ENCODE measurements at regions not wholly inside any gene's neighbourhood (a gene's known extent, or its start where the extent isn't known, plus 50 kb on each side); places are given as distances from the start of the nearest gene placed in this dataset.

DNA sequence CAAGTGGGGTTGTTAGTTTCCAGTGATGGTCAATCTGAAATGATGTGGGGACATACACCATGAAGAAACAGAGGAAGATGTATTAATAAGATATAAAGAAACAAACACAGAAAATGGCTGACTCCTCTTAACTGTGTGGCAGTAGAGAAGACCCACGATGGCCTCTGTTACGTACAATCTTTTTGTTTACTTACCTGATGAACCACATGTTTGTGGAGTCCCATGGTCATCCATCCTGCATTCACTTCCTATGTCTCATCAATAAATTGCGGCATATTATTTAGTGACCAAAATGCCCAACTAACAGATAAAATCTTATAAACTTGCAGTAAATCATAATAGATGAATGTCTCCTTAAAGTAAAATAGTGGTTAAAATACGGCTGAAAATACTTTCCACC is 740.1 kb upstream of the LINC00305 start:
- TF ChIP-seq, protein P1, sequence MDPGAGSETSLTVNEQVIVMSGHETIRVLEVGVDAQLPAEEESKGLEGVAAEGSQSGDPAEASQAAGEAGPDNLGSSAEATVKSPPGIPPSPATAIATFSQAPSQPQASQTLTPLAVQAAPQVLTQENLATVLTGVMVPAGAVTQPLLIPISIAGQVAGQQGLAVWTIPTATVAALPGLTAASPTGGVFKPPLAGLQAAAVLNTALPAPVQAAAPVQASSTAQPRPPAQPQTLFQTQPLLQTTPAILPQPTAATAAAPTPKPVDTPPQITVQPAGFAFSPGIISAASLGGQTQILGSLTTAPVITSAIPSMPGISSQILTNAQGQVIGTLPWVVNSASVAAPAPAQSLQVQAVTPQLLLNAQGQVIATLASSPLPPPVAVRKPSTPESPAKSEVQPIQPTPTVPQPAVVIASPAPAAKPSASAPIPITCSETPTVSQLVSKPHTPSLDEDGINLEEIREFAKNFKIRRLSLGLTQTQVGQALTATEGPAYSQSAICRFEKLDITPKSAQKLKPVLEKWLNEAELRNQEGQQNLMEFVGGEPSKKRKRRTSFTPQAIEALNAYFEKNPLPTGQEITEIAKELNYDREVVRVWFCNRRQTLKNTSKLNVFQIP (CRISPR knock-in tag; IDR thresholded peaks at IDR 0.05; ENCODE audit: borderline replicate concordance, low read depth) = no peak
- no peak for TF ChIP-seq ZNF70 (CRISPR knock-in tag; IDR thresholded peaks at IDR 0.05)
- TF ChIP-seq PPARA (CRISPR knock-in tag; IDR thresholded peaks at IDR 0.05; ENCODE audit: borderline replicate concordance) = no peak
- TF ChIP-seq ISL1 (CRISPR knock-in tag; IDR thresholded peaks at IDR 0.05) = no peak
- TF ChIP-seq, protein P2, sequence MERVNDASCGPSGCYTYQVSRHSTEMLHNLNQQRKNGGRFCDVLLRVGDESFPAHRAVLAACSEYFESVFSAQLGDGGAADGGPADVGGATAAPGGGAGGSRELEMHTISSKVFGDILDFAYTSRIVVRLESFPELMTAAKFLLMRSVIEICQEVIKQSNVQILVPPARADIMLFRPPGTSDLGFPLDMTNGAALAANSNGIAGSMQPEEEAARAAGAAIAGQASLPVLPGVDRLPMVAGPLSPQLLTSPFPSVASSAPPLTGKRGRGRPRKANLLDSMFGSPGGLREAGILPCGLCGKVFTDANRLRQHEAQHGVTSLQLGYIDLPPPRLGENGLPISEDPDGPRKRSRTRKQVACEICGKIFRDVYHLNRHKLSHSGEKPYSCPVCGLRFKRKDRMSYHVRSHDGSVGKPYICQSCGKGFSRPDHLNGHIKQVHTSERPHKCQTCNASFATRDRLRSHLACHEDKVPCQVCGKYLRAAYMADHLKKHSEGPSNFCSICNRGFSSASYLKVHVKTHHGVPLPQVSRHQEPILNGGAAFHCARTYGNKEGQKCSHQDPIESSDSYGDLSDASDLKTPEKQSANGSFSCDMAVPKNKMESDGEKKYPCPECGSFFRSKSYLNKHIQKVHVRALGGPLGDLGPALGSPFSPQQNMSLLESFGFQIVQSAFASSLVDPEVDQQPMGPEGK (CRISPR knock-in tag; IDR thresholded peaks at IDR 0.05; ENCODE audit: borderline replicate concordance) = no peak
- TF ChIP-seq TCF4 (CRISPR knock-in tag; IDR thresholded peaks at IDR 0.05; ENCODE audit: borderline replicate concordance) = no peak
- TF ChIP-seq ARNTL (CRISPR knock-in tag; IDR thresholded peaks at IDR 0.05; ENCODE audit: borderline replicate concordance, low read depth) = no peak
- TF ChIP-seq, protein P3, sequence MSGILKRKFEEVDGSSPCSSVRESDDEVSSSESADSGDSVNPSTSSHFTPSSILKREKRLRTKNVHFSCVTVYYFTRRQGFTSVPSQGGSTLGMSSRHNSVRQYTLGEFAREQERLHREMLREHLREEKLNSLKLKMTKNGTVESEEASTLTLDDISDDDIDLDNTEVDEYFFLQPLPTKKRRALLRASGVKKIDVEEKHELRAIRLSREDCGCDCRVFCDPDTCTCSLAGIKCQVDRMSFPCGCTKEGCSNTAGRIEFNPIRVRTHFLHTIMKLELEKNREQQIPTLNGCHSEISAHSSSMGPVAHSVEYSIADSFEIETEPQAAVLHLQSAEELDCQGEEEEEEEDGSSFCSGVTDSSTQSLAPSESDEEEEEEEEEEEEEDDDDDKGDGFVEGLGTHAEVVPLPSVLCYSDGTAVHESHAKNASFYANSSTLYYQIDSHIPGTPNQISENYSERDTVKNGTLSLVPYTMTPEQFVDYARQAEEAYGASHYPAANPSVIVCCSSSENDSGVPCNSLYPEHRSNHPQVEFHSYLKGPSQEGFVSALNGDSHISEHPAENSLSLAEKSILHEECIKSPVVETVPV (CRISPR knock-in tag; IDR thresholded peaks at IDR 0.05) = no peak
- no peak for TF ChIP-seq ZC3H10 (CRISPR knock-in tag; IDR thresholded peaks at IDR 0.05)
- TF ChIP-seq ZNF565 (CRISPR knock-in tag; conservative IDR thresholded peaks at IDR 0.05; ENCODE audit: low read depth) = no peak
- TF ChIP-seq ZFP30 (CRISPR knock-in tag; IDR thresholded peaks at IDR 0.05) = no peak
- TF ChIP-seq RARB (CRISPR knock-in tag; IDR thresholded peaks at IDR 0.05) = no peak
- TF ChIP-seq BACH2 (CRISPR knock-in tag; IDR thresholded peaks at IDR 0.05; ENCODE audit: borderline replicate concordance) = no peak
- no peak for TF ChIP-seq ZFP3 (CRISPR knock-in tag; IDR thresholded peaks at IDR 0.05)
